ENCODE measurements at regions not wholly inside any gene's neighbourhood (a gene's known extent, or its start where the extent isn't known, plus 50 kb on each side); places are given as distances from the start of the nearest gene placed in this dataset.

DNA sequence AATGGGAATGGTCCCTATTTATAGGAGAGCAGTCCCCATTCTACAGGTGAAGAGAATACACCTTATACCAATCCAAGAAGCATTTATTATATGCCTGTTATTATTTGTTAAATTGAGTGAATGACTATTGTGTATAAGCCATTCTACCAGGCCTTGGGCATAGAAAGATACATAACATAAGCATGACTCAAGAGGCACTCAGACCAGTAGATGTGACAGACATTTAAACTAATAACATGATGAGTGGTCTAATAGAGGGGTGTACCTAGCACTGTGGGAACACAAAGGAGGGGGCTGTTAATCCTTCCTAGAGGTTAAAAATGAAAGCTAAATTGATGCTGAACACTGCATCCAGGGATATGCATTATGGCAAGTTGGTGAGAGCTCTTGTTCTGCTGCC lies 145.0 kb upstream of the TNC start:
- H3K4me2 ChIP-seq (ENCODE audit: low read depth, low read length, poor library complexity, severe bottlenecking) = no peak overlapping the region
- no peak overlapping the region for H2AFZ ChIP-seq (ENCODE audit: low read length)
- H3K9me2 ChIP-seq (replicated peaks; ENCODE audit: low read depth, low read length) = no peaks in the 10 kb centered on the region
- no peak overlapping the region for H3K4me3 ChIP-seq (ENCODE audit: low read length, poor library complexity, severe bottlenecking)
- H3K9ac ChIP-seq (ENCODE audit: low read depth, low read length, poor library complexity, severe bottlenecking) = no peak overlapping the region
- H3K9me3 ChIP-seq (ENCODE audit: insufficient read depth, low read depth, low read length) = no peaks in the 10 kb centered on the region
- H3K4me1 ChIP-seq (ENCODE audit: insufficient read depth, low read length, poor library complexity, severe bottlenecking) = no peaks in the 10 kb centered on the region
- H4K20me1 ChIP-seq (ENCODE audit: insufficient read depth, low read length, poor library complexity, severe bottlenecking) = no peaks in the 10 kb centered on the region
- H3K27me3 ChIP-seq (ENCODE audit: insufficient read depth, low read length, poor library complexity, severe bottlenecking) = no peaks in the 10 kb centered on the region
- no peak for TF ChIP-seq EZH2phosphoT487 (IDR thresholded peaks at IDR 0.05; ENCODE audit: borderline replicate concordance)
- TF ChIP-seq, protein P1, sequence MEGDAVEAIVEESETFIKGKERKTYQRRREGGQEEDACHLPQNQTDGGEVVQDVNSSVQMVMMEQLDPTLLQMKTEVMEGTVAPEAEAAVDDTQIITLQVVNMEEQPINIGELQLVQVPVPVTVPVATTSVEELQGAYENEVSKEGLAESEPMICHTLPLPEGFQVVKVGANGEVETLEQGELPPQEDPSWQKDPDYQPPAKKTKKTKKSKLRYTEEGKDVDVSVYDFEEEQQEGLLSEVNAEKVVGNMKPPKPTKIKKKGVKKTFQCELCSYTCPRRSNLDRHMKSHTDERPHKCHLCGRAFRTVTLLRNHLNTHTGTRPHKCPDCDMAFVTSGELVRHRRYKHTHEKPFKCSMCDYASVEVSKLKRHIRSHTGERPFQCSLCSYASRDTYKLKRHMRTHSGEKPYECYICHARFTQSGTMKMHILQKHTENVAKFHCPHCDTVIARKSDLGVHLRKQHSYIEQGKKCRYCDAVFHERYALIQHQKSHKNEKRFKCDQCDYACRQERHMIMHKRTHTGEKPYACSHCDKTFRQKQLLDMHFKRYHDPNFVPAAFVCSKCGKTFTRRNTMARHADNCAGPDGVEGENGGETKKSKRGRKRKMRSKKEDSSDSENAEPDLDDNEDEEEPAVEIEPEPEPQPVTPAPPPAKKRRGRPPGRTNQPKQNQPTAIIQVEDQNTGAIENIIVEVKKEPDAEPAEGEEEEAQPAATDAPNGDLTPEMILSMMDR (conservative IDR thresholded peaks at IDR 0.05; ENCODE audit: low read length) = no peak
- H3K36me3 ChIP-seq (ENCODE audit: insufficient read depth, low read length) = no peaks in the 10 kb centered on the region
- no peaks in the 10 kb centered on the region for H3K79me2 ChIP-seq (ENCODE audit: insufficient read depth, low read length)
- H3F3A ChIP-seq (ENCODE audit: low read depth) = no peaks in the 10 kb centered on the region

DNA sequence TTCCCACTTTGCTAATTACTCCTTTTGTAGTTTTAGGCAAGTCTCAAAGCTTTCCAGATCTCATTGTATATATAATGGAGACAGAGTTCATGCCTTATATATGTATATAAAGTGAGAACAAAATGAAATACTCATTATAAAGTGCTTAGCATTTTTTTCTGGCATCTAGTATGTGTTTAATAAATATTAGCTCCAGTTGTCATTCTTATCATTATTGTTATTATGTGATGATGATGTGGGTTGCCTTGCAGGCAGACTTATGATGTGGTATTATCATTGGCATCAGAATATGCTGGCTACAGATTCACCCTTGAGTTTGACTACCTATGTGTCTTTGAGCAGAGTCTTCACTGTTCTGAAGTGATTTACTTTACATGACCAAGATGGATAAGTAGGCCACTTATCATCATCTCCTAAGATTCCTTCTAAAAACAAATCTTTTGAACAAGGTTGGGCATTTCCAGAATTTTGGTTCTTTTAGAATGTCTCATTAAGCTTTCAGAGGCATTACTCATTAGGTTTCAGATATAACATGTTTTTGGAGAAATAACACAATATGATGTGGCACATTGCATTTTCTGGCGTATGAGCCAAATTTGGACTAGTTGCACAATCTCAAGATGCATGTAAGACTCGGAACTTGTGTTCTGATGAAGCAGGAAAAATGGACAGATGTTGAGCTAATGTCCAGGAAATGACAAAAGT lies 145.6 kb upstream of the TNC start:
- Histone ChIP-seq H4K20me1 (ENCODE audit: insufficient read depth, low read length, poor library complexity, severe bottlenecking) (no peaks in the 10 kb centered on the region), H3K4me1 (ENCODE audit: insufficient read depth, low read length, poor library complexity, severe bottlenecking) (no peaks in the 10 kb centered on the region), H3K9me2 (replicated peaks; ENCODE audit: low read depth, low read length) (no peaks in the 10 kb centered on the region), H3K4me3 (ENCODE audit: low read length, poor library complexity, severe bottlenecking) (no peak overlapping the region), H3K36me3 (ENCODE audit: insufficient read depth, low read length) (no peaks in the 10 kb centered on the region), H2AFZ (ENCODE audit: low read length) (no peak overlapping the region), H3K79me2 (ENCODE audit: insufficient read depth, low read length) (no peaks in the 10 kb centered on the region), H3F3A (ENCODE audit: low read depth) (no peaks in the 10 kb centered on the region), H3K27me3 (ENCODE audit: insufficient read depth, low read length, poor library complexity, severe bottlenecking) (no peaks in the 10 kb centered on the region), H3K9me3 (ENCODE audit: insufficient read depth, low read depth, low read length) (no peaks in the 10 kb centered on the region), H3K4me2 (ENCODE audit: low read depth, low read length, poor library complexity, severe bottlenecking) (no peak overlapping the region), H3K9ac (ENCODE audit: low read depth, low read length, poor library complexity, severe bottlenecking) (no peak overlapping the region)
- TF ChIP-seq, protein P1 (conservative IDR thresholded peaks at IDR 0.05; ENCODE audit: low read length) = no peak
- TF ChIP-seq EZH2phosphoT487 (IDR thresholded peaks at IDR 0.05; ENCODE audit: borderline replicate concordance) = no peak

DNA sequence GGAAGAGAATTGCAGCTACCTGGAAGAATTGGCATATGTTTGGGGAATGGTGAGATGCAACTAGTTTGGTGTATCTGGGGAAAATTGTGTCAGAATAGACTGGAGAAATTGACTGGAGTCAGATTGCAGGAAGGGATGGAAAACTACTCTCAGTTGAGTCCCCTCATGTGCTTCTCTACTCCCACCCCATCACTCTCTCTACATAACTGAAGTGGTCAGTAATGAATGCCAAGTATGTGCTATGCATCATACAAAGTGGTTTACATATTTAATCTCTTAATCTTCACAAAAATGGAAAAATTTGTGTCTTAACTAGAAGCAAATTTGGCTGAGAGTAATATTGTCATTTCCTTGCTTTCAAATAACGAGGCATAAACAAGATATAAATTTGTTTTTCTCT lies 146.4 kb upstream of the TNC start:
- no peak overlapping the region for H3K4me2 ChIP-seq (ENCODE audit: low read depth, low read length, poor library complexity, severe bottlenecking)
- no peaks in the 10 kb centered on the region for H3K9me2 ChIP-seq (replicated peaks; ENCODE audit: low read depth, low read length)
- no peaks in the 10 kb centered on the region for H3K9me3 ChIP-seq (ENCODE audit: insufficient read depth, low read depth, low read length)
- no peak overlapping the region for H3K9ac ChIP-seq (ENCODE audit: low read depth, low read length, poor library complexity, severe bottlenecking)
- no peak overlapping the region for H2AFZ ChIP-seq (ENCODE audit: low read length)
- no peaks in the 10 kb centered on the region for H3K79me2 ChIP-seq (ENCODE audit: insufficient read depth, low read length)
- no peaks in the 10 kb centered on the region for H3K4me1 ChIP-seq (ENCODE audit: insufficient read depth, low read length, poor library complexity, severe bottlenecking)
- H3K4me3 ChIP-seq (ENCODE audit: low read length, poor library complexity, severe bottlenecking) = no peak overlapping the region
- no peak for TF ChIP-seq EZH2phosphoT487 (IDR thresholded peaks at IDR 0.05; ENCODE audit: borderline replicate concordance)
- TF ChIP-seq, protein P1 (conservative IDR thresholded peaks at IDR 0.05; ENCODE audit: low read length) = no peak
- no peaks in the 10 kb centered on the region for H3K36me3 ChIP-seq (ENCODE audit: insufficient read depth, low read length)
- no peaks in the 10 kb centered on the region for H3K27me3 ChIP-seq (ENCODE audit: insufficient read depth, low read length, poor library complexity, severe bottlenecking)
- H4K20me1 ChIP-seq (ENCODE audit: insufficient read depth, low read length, poor library complexity, severe bottlenecking) = no peaks in the 10 kb centered on the region
- no peaks in the 10 kb centered on the region for H3F3A ChIP-seq (ENCODE audit: low read depth)

All from Loucy (cell line).